ENCODE measurements at regions not wholly inside any gene's neighbourhood (a gene's known extent, or its start where the extent isn't known, plus 50 kb on each side); places are given as distances from the start of the nearest gene placed in this dataset.
"Not testable (repeated sequence)": the region's sequence is repeated elsewhere in the genome, so short reads cannot be mapped to it uniquely, and the experiment has no call there.

GRCh38 chrX:22866801-22867200 lies 133.0 kb upstream of the DDX53 start:
- TF ChIP-seq MXI1 (IDR thresholded peaks at IDR 0.05; ENCODE audit: low read depth, low read length); ZNF239 (CRISPR knock-in tag; IDR thresholded peaks at IDR 0.05); SMC3 (conservative IDR thresholded peaks at IDR 0.05; ENCODE audit: insufficient read depth, low read depth, low read length); CTCF (IDR thresholded peaks at IDR 0.05 in 2 of 3, conservative IDR thresholded peaks at IDR 0.05 in 1 of 3; ENCODE audit: insufficient read depth in 2 of 3, low read depth in 1 of 3, low read length in 3 of 3); IFI16 (CRISPR knock-in tag; IDR thresholded peaks at IDR 0.05); DPF2 (IDR thresholded peaks at IDR 0.05); CHD4 (IDR thresholded peaks at IDR 0.05; ENCODE audit: insufficient read depth, insufficient replicate concordance, low read depth, low read length, poor library complexity, severe bottlenecking); GATA2 (CRISPR knock-in tag; IDR thresholded peaks at IDR 0.05); SIN3B (IDR thresholded peaks at IDR 0.05; ENCODE audit: low read depth); E2F6 (IDR thresholded peaks at IDR 0.05; ENCODE audit: borderline replicate concordance in 1 of 2, extremely low read depth in 1 of 2, insufficient read depth in 1 of 2, insufficient read length in 1 of 2, low read depth in 1 of 2, low read length in 1 of 2, poor library complexity in 1 of 2, severe bottlenecking in 1 of 2): not testable (repeated sequence)
